Ishikawa (cell line): ENCODE measurements at regions not wholly inside any gene's neighbourhood (a gene's known extent, or its start where the extent isn't known, plus 50 kb on each side); places are given as distances from the start of the nearest gene placed in this dataset.

Experiments used
- CEBPB ChIP-seq: IDR thresholded peaks from 2 replicates; pipeline ENCODE4 v1.6.1; 2012
- CREB1 ChIP-seq: IDR thresholded peaks from 2 replicates; pipeline ENCODE4 v1.6.1; 2012; ENCODE audit warnings: low read depth
- EP300 ChIP-seq: IDR thresholded peaks from 2 replicates; pipeline ENCODE4 v1.6.1; 2012; ENCODE audit warnings: borderline replicate concordance
- FOXM1 ChIP-seq: IDR thresholded peaks from 2 replicates; pipeline ENCODE4 v1.6.1; 2012; ENCODE audit warnings: low read depth, borderline replicate concordance
- MAX ChIP-seq: IDR thresholded peaks from 2 replicates; pipeline ENCODE4 v1.6.1; 2012
- NFIC ChIP-seq: IDR thresholded peaks from 2 replicates; pipeline ENCODE4 v1.6.1; 2012
- RAD21 ChIP-seq: IDR thresholded peaks from 2 replicates; pipeline ENCODE4 v1.6.1; 2012; ENCODE audit warnings: low read depth
- REST ChIP-seq: IDR thresholded peaks from 2 replicates; pipeline ENCODE4 v1.6.1; 2012; ENCODE audit warnings: low read depth, mild to moderate bottlenecking
- TAF1 ChIP-seq: IDR thresholded peaks from 2 replicates; pipeline ENCODE4 v1.6.1; 2012; ENCODE audit warnings: low read depth, mild to moderate bottlenecking
- TCF12 ChIP-seq: IDR thresholded peaks from 2 replicates; pipeline ENCODE4 v1.6.1; 2012; ENCODE audit warnings: low read depth
- TEAD4 ChIP-seq: IDR thresholded peaks from 2 replicates; pipeline ENCODE4 v1.6.1; 2012
- YY1 ChIP-seq: IDR thresholded peaks from 2 replicates; pipeline ENCODE4 v1.6.1; 2012; ENCODE audit warnings: low read depth
- ZBTB7A ChIP-seq: IDR thresholded peaks from 2 replicates; pipeline ENCODE4 v1.6.1; 2012; ENCODE audit warnings: low read depth
- TF ChIP-seq, protein P1 (sequence below): IDR thresholded peaks from 2 replicates; pipeline ENCODE4 v1.6.1; 2012

DNA sequence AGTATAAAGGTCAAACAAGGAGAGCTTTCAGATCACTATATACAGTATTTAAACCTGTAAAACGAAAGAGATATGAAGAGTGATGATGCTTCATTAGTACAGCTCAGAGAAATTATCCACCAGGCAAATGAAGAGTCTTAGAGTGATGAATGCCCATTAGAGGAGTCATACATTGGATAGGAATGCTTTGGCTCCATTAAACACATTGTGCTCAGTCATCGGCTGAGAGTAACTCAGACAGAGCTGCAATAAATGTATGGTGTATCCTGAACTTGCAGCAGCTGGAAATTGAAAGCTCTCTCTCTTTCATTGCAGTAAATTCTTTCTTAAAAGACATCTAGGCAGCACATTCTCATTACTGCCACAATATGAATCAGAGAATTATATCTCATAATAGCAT, 340.8 kb upstream of the SPHKAP start:
- no peak for TF ChIP-seq MAX
- no peak for TF ChIP-seq REST
- TF ChIP-seq FOXM1 = no peak
- TF ChIP-seq YY1 = no peak
- no peak for TF ChIP-seq RAD21
- no peak for TF ChIP-seq TAF1
- no peak for TF ChIP-seq TEAD4
- no peak for TF ChIP-seq ZBTB7A
- no peak for TF ChIP-seq EP300
- no peak for TF ChIP-seq CREB1
- TF ChIP-seq, protein P1, sequence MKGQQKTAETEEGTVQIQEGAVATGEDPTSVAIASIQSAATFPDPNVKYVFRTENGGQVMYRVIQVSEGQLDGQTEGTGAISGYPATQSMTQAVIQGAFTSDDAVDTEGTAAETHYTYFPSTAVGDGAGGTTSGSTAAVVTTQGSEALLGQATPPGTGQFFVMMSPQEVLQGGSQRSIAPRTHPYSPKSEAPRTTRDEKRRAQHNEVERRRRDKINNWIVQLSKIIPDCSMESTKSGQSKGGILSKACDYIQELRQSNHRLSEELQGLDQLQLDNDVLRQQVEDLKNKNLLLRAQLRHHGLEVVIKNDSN = no peak
- TF ChIP-seq CEBPB = no peak
- no peak for TF ChIP-seq TCF12
- TF ChIP-seq NFIC = no peak
